ENCODE measurements at regions not wholly inside any gene's neighbourhood (a gene's known extent, or its start where the extent isn't known, plus 50 kb on each side); places are given as distances from the start of the nearest gene placed in this dataset.

- intact Hi-C loops (cut with DNase I; ENCODE audit: low total_unique reads) = no loop called here
- Histone ChIP-seq H3K4me3 (no peak overlapping the region), H3K27ac (no peak overlapping the region), H3K36me3 (no peaks in the 10 kb centered on the region), H3K9me3 (peaks cover 0 to 4% (median 2%) of the 10 kb centered on the region in 8 donors), H3K4me1 (no peaks in the 10 kb centered on the region), H3K27me3 (replicated peaks in 1 of 7) (no peaks in the 10 kb centered on the region)
- DNase-seq = no peak
- 66 to 81% (median 71%) methylated on average over 4 of the region's 4 CpGs for WGBS, 5 donors
- TF ChIP-seq POLR2A (IDR thresholded peaks at IDR 0.05) = no peak
- TF ChIP-seq, protein P1, sequence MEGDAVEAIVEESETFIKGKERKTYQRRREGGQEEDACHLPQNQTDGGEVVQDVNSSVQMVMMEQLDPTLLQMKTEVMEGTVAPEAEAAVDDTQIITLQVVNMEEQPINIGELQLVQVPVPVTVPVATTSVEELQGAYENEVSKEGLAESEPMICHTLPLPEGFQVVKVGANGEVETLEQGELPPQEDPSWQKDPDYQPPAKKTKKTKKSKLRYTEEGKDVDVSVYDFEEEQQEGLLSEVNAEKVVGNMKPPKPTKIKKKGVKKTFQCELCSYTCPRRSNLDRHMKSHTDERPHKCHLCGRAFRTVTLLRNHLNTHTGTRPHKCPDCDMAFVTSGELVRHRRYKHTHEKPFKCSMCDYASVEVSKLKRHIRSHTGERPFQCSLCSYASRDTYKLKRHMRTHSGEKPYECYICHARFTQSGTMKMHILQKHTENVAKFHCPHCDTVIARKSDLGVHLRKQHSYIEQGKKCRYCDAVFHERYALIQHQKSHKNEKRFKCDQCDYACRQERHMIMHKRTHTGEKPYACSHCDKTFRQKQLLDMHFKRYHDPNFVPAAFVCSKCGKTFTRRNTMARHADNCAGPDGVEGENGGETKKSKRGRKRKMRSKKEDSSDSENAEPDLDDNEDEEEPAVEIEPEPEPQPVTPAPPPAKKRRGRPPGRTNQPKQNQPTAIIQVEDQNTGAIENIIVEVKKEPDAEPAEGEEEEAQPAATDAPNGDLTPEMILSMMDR (IDR thresholded peaks at IDR 0.05 in 8 of 11, conservative IDR thresholded peaks at IDR 0.05 in 3 of 11) = no peak
- no peak for TF ChIP-seq POLR2AphosphoS5 (IDR thresholded peaks at IDR 0.05)
Measured at GRCh38 chr2:220396287-220396686, 768.9 kb downstream of the SLC4A3 start.

DNA sequence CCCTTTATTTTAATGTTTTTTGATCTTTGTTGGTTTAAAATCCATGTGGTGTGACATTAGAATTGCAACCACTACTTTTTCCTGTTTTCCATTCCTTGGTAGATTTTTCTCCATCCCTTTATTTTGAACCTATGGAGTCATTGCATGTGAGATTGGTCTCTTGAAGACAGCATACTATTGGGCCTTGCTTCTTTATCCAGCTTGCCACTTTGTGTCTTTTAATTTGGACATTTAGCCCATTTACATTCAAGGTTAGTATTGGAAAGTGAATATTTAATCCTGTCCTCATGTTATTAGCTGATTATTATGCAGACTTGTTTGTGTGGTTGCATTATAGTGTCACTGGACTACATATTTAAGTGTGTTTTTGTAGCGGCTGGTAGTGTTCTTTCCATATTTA, 782.9 kb downstream of the SLC4A3 start:
- Histone ChIP-seq H3K4me3 (no peak overlapping the region), H3K4me1 (no peaks in the 10 kb centered on the region), H3K27me3 (replicated peaks in 1 of 7) (no peaks in the 10 kb centered on the region), H3K36me3 (no peaks in the 10 kb centered on the region), H3K27ac (no peak overlapping the region), H3K9me3 (peaks cover 3 to 85% (median 56%) of the 10 kb centered on the region in 8 donors)
- DNase-seq = no peak
- intact Hi-C loops (cut with DNase I; ENCODE audit: low total_unique reads) = no loop called here
- 40 to 98% (median 89%) methylated on average over 1 of the region's 1 CpG for WGBS, 5 donors
- TF ChIP-seq POLR2AphosphoS5 (IDR thresholded peaks at IDR 0.05) (no peak), POLR2A (IDR thresholded peaks at IDR 0.05) (no peak)
- TF ChIP-seq, protein P1 (IDR thresholded peaks at IDR 0.05 in 8 of 11, conservative IDR thresholded peaks at IDR 0.05 in 3 of 11) = no peak

- intact Hi-C loops (cut with DNase I; ENCODE audit: low total_unique reads) = no loop called here
- no peak for DNase-seq
- Histone ChIP-seq H3K27me3 (replicated peaks in 1 of 7) (no peaks in the 10 kb centered on the region), H3K4me3 (no peak overlapping the region), H3K9me3 (peaks cover 0 to 19% (median 6%) of the 10 kb centered on the region in 8 donors), H3K36me3 (no peaks in the 10 kb centered on the region), H3K4me1 (no peaks in the 10 kb centered on the region), H3K27ac (no peak overlapping the region)
- 75 to 88% (median 80%) methylated on average over 7 of the region's 7 CpGs for WGBS, 5 donors
- TF ChIP-seq POLR2A (IDR thresholded peaks at IDR 0.05) = no peak
- no peak for TF ChIP-seq POLR2AphosphoS5 (IDR thresholded peaks at IDR 0.05)
- TF ChIP-seq, protein P1 (IDR thresholded peaks at IDR 0.05 in 8 of 11, conservative IDR thresholded peaks at IDR 0.05 in 3 of 11) = no peak
Measured at GRCh38 chr2:220417503-220417902, 790.1 kb downstream of the SLC4A3 start.

GRCh38 chr2:220419647-220420046, 792.2 kb downstream of the SLC4A3 start:
- intact Hi-C loops (cut with DNase I; ENCODE audit: low total_unique reads) = no loop called here
- DNase-seq = no peak
- H3K27ac ChIP-seq = no peak overlapping the region
- H3K4me1 ChIP-seq = no peaks in the 10 kb centered on the region
- no peaks in the 10 kb centered on the region for H3K27me3 ChIP-seq (replicated peaks in 1 of 7)
- no peak overlapping the region for H3K4me3 ChIP-seq
- WGBS, 5 donors = 32 to 53% (median 49%) methylated on average over 4 of the region's 4 CpGs
- H3K9me3 ChIP-seq = peaks cover 0 to 10% (median 0%) of the 10 kb centered on the region in 8 donors
- TF ChIP-seq POLR2A (IDR thresholded peaks at IDR 0.05) (no peak), POLR2AphosphoS5 (IDR thresholded peaks at IDR 0.05) (no peak)
- TF ChIP-seq, protein P1 (IDR thresholded peaks at IDR 0.05 in 8 of 11, conservative IDR thresholded peaks at IDR 0.05 in 3 of 11) = no peak
- no peaks in the 10 kb centered on the region for H3K36me3 ChIP-seq
